ENCODE measurements at regions not wholly inside any gene's neighbourhood (a gene's known extent, or its start where the extent isn't known, plus 50 kb on each side); places are given as distances from the start of the nearest gene placed in this dataset.

DNA sequence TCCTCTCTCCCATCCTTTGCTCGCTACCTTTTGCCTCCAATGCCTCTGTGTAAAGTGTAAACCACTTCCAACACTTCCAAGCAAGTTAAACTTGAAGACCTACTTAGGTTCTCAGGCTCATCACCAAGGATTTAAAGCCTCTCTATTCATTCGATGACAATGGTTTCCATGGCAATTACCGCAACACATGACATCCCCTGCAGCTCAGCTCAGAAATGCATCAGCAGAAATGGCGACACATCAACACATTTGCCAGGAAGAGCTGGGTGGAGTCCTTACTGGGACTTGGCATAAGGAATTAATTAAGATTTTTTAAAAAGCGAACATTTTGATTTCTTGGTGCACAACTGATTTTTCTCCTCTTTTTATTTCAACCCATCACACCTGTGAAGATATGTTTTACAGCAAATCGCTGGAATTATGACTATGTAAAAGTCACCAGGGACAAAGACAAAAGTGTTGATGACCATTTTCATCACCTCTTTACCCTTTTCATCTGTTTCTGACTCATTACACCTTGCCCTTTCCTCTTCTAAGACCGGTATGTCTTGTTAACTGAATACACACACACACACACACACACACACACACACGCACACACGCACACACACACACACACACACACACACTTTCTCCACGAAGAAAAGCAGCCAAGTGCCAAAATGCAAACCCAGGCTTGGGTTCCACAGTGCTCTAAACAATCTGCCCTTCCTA is 453.4 kb upstream of the CELF2 start:
- Mint-ChIP-seq H3K36me3 (ENCODE audit: insufficient read depth) (no peaks in the 10 kb centered on the region), H3K4me1 (ENCODE audit: low read depth) (peaks cover 16% of the 10 kb centered on the region), H3K27me3 (peaks cover 9% of the 10 kb centered on the region), H3K4me3 (ENCODE audit: low read depth) (no peak overlapping the region), H3K9me3 (ENCODE audit: low read depth) (no peaks in the 10 kb centered on the region), H3K27ac (no peak overlapping the region)
- TF ChIP-seq, protein P1, sequence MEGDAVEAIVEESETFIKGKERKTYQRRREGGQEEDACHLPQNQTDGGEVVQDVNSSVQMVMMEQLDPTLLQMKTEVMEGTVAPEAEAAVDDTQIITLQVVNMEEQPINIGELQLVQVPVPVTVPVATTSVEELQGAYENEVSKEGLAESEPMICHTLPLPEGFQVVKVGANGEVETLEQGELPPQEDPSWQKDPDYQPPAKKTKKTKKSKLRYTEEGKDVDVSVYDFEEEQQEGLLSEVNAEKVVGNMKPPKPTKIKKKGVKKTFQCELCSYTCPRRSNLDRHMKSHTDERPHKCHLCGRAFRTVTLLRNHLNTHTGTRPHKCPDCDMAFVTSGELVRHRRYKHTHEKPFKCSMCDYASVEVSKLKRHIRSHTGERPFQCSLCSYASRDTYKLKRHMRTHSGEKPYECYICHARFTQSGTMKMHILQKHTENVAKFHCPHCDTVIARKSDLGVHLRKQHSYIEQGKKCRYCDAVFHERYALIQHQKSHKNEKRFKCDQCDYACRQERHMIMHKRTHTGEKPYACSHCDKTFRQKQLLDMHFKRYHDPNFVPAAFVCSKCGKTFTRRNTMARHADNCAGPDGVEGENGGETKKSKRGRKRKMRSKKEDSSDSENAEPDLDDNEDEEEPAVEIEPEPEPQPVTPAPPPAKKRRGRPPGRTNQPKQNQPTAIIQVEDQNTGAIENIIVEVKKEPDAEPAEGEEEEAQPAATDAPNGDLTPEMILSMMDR (IDR thresholded peaks at IDR 0.05; ENCODE audit: unreplicated experiment), result no peak
- no peak for DNase-seq (ENCODE audit: low spot score, unreplicated experiment)

DNA sequence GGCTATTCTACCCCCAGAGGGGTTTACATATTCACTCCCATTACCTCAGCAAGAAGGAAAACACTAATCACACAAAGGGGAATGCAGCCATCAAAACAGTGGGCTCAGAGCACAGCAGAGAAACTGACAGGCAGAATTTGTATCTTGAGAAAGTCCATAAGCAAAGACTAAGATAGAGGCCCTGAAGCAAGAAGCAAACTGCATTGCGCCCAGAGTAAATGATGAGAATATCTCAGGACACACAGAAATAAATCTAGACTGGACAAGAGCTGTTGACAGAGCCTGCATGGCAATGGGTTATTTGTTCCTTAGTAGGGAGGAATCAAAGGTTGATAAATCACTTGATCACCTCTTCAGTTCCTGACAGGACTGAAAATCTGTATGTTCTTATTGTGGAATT is 440.7 kb upstream of the CELF2 start:
- TF ChIP-seq, protein P1 (IDR thresholded peaks at IDR 0.05; ENCODE audit: unreplicated experiment), result no peak
- H3K27ac Mint-ChIP-seq, result no peak overlapping the region
- no peaks in the 10 kb centered on the region for H3K9me3 Mint-ChIP-seq (ENCODE audit: low read depth)
- no peak for DNase-seq (ENCODE audit: low spot score, unreplicated experiment)
- H3K4me1 Mint-ChIP-seq (ENCODE audit: low read depth), result no peaks in the 10 kb centered on the region
- H3K27me3 Mint-ChIP-seq, result no peaks in the 10 kb centered on the region
- H3K36me3 Mint-ChIP-seq (ENCODE audit: insufficient read depth), result no peaks in the 10 kb centered on the region
- no peak overlapping the region for H3K4me3 Mint-ChIP-seq (ENCODE audit: low read depth)

DNA sequence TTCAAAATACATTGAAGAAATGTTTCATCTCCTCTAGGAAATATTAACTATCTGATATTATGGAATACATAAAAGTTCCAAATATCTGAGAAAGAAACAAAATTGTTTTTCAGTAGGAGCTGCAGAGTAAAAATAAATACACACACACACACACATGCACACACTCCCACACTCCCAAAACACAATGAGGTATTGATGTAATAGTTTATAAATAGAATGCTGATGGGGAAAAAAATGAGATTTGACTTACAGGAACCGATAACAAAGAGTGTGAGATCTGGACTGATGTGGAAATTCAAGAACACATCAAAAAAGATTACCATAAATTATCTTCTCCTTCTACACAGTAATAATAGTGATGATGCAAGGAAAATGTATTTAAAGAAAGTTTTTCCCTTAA is 438.0 kb upstream of the CELF2 start:
- no peaks in the 10 kb centered on the region for H3K36me3 Mint-ChIP-seq (ENCODE audit: insufficient read depth)
- no peak for DNase-seq (ENCODE audit: low spot score, unreplicated experiment)
- no peaks in the 10 kb centered on the region for H3K9me3 Mint-ChIP-seq (ENCODE audit: low read depth)
- no peak overlapping the region for H3K27ac Mint-ChIP-seq
- no peaks in the 10 kb centered on the region for H3K4me1 Mint-ChIP-seq (ENCODE audit: low read depth)
- TF ChIP-seq, protein P1 (IDR thresholded peaks at IDR 0.05; ENCODE audit: unreplicated experiment), result no peak
- H3K4me3 Mint-ChIP-seq (ENCODE audit: low read depth), result no peak overlapping the region
- H3K27me3 Mint-ChIP-seq, result peaks cover 10% of the 10 kb centered on the region

DNA sequence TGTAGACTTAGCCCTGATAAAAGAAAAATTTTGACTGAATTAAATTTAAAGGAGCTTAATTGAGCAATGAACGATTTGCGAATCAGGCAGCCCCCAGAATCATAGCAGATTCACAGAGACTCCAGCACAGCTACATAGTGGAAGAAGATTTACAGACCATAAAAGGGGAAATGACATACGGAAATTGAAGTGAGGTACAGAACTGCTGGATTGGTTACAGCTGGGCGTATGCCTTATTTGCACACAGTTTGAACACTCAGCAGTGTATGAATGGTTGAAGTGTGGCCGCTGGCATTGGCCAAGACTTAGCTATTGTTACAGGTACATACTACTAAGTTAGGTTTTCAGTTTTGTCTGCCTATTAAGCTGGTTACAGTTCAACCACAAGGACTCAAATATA is 433.5 kb upstream of the CELF2 start:
- no peak overlapping the region for H3K27ac Mint-ChIP-seq
- no peaks in the 10 kb centered on the region for H3K36me3 Mint-ChIP-seq (ENCODE audit: insufficient read depth)
- peaks cover 26% of the 10 kb centered on the region for H3K27me3 Mint-ChIP-seq
- H3K4me3 Mint-ChIP-seq (ENCODE audit: low read depth), result no peak overlapping the region
- no peak for DNase-seq (ENCODE audit: low spot score, unreplicated experiment)
- H3K9me3 Mint-ChIP-seq (ENCODE audit: low read depth), result no peaks in the 10 kb centered on the region
- no peaks in the 10 kb centered on the region for H3K4me1 Mint-ChIP-seq (ENCODE audit: low read depth)
- TF ChIP-seq, protein P1 (IDR thresholded peaks at IDR 0.05; ENCODE audit: unreplicated experiment), result no peak

DNA sequence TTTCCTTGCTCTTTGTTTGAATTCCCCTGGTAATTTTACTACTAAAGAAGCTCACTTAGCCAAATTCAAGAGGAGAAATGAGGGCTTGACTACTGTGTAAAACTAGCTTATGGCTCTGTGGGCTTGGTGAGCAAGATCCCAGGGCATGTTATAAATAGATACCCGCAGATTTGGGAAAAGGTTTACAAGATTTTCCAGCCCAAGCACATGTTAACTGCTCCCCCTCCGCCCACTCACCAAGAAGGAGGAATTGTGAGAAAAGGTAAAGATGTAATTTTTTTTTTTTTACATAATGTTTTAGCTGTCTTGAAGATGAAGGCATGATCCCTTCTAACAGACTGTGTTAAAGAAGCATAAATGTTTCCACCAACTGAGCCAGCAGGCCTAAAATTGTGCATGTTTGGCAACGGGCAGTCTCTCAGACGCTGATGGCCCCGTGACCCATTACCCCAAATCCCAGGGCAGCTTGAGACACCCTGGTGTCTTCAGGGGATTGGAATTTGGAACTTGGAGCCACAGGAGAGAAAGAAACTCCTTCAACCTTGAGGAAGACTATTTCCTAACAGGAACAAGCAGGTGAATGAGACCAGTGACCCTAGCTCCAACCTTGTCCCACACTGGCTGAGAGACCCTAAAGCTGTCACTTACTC is 429.8 kb upstream of the CELF2 start:
- peaks cover 3% of the 10 kb centered on the region for H3K4me1 Mint-ChIP-seq (ENCODE audit: low read depth)

More for the DNA sequence above, 429.8 kb upstream of the CELF2 start:
- Mint-ChIP-seq H3K4me3 (ENCODE audit: low read depth) (no peak overlapping the region), H3K27me3 (peaks cover 50% of the 10 kb centered on the region), H3K36me3 (ENCODE audit: insufficient read depth) (no peaks in the 10 kb centered on the region), H3K9me3 (ENCODE audit: low read depth) (no peaks in the 10 kb centered on the region), H3K27ac (no peak overlapping the region)
- TF ChIP-seq, protein P1 (IDR thresholded peaks at IDR 0.05; ENCODE audit: unreplicated experiment), result no peak
- DNase-seq (ENCODE audit: low spot score, unreplicated experiment), result no peak

Measured in progenitor cell of endocrine pancreas (in vitro differentiated cells).